Right cardiac atrium (tissue), 5 donors: ENCODE measurements at regions not wholly inside any gene's neighbourhood (a gene's known extent, or its start where the extent isn't known, plus 50 kb on each side); places are given as distances from the start of the nearest gene placed in this dataset.
A peak's percentile ranks its signal among the peaks of the same experiment; 100 is the strongest.

Source experiments
- ATAC-seq, 2 donors: fragments of 200-7000 bp; cut with Tn5 transposase; one replicate each; pipeline versions ENCODE4 v1.8.0 to v1.9.1; 2020; ENCODE audit warnings: moderate library complexity in 2 of 2, mild to moderate bottlenecking in 1 of 2
- DNase-seq, 3 donors: peaks; one replicate each; pipeline ENCODE4 v3.0.0-alpha.2; 2020
- H3K27ac ChIP-seq: one replicate; pipeline ENCODE4 v1.5.1; 2013; ENCODE audit warnings: mild to moderate bottlenecking, low read length, control low read depth, moderate library complexity
- H3K27me3 ChIP-seq: one replicate; pipeline ENCODE4 v1.6.1; 2013; ENCODE audit not compliant: control insufficient read depth, insufficient read depth
- H3K4me1 ChIP-seq: one replicate; pipeline ENCODE4 v1.6.1; 2013; ENCODE audit warnings: low read length; ENCODE audit not compliant: control insufficient read depth, insufficient read depth
- H3K4me3 ChIP-seq: one replicate; pipeline ENCODE4 v1.5.1; 2013; ENCODE audit warnings: low read length, control low read depth
- H3K9me3 ChIP-seq: one replicate; pipeline ENCODE4 v1.6.1; 2013; ENCODE audit warnings: low read length; ENCODE audit not compliant: control insufficient read depth
- WGBS: extraction: QIAGEN DNeasy Blood & Tissue Kit; methylation state at CpG from one replicate; pipeline ENCODE4 v1.1.7; 2013; 5-methylcytosine and 5-hydroxymethylcytosine counted together
- intact Hi-C, 4 donors: fragments of 100-400 bp; cut with DNase I; formaldehyde crosslinking; loops; one replicate each; pipeline versions ENCODE4 v1.11.0 to v1.14.0; 2022 to 2023
- donor health status: healthy with polysubstance abuse.
- donor health status: DM: no; HTN: yes; CAD: no.
- donor health status: DM: no; HTN: no; CAD: no.
- donor health status: DM: no; HTN: yes; CAD: no; lungs with severe emphysema.
- donor health status: DM: yes; HTN: yes; CAD: no.

DNA sequence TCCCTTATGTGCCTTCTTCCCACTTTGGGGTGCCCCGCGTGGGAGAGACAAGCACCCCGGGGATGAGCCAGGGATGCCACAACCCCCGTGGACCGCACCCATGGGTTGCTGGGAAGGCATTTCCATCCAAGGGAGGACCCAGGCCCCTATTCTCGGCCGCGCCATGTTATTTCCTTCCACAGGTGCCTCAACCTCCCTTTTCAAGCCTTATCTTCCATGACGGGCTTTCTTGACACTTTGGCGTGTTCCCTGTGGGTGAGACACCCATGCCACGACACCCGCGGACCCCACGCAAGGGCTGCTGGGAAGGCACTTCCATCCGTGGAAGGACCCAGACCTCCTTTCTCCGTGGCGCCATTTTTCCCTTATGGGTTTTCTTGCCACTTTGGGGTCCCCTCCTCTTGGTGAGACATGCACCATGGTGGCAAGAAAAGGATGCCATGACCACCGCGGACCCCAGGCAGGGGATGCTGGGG is 269.2 kb downstream of the ALG10 start:
- H3K27me3 ChIP-seq = no peaks in the 10 kb centered on the region
- WGBS = 82% methylated on average over 19 of the region's 19 CpGs
- DNase-seq = peak in 2 of 3 donors; percentile 18 to 22
- no peak overlapping the region for H3K27ac ChIP-seq
- no peaks in the 10 kb centered on the region for H3K4me1 ChIP-seq
- ATAC-seq = no peak
- H3K4me3 ChIP-seq = no peak overlapping the region
- no peaks in the 10 kb centered on the region for H3K9me3 ChIP-seq
- intact Hi-C loops = no loop called here

- DNase-seq (peak in 2 of 3 donors; percentile 2 to 38), ATAC-seq (no peak)
- intact Hi-C loops = no loop called here
- H3K4me3 ChIP-seq = no peak overlapping the region
- 76% methylated on average over 34 of the region's 34 CpGs for WGBS
- no peak overlapping the region for H3K27ac ChIP-seq
- H3K4me1 ChIP-seq = no peaks in the 10 kb centered on the region
- no peaks in the 10 kb centered on the region for H3K27me3 ChIP-seq
- H3K9me3 ChIP-seq = no peaks in the 10 kb centered on the region
These were observed 270.7 kb downstream of the ALG10 start for GRCh38 chr12:34292736-34293625.

GRCh38 chr12:34294137-34294536 is 271.8 kb downstream of the ALG10 start:
- no peak overlapping the region for H3K4me3 ChIP-seq
- H3K27ac ChIP-seq = no peak overlapping the region
- no peaks in the 10 kb centered on the region for H3K27me3 ChIP-seq
- intact Hi-C loops = no loop called here
- no peaks in the 10 kb centered on the region for H3K4me1 ChIP-seq
- WGBS = 75% methylated on average over 13 of the region's 13 CpGs
- DNase-seq (peak in 2 of 3 donors; percentile 3 to 27), ATAC-seq (no peak)
- no peaks in the 10 kb centered on the region for H3K9me3 ChIP-seq

GRCh38 chr12:34294671-34295365 is 272.5 kb downstream of the ALG10 start:
- intact Hi-C loops = no loop called here
- no peak for ATAC-seq
- Histone ChIP-seq H3K27me3 (no peaks in the 10 kb centered on the region), H3K27ac (no peak overlapping the region), H3K4me1 (no peaks in the 10 kb centered on the region), H3K9me3 (no peaks in the 10 kb centered on the region), H3K4me3 (no peak overlapping the region)
- WGBS = 83% methylated on average over 23 of the region's 23 CpGs
- DNase-seq = peak; percentile 5 to 47 (median 37)

GRCh38 chr12:34295366-34296142 is 273.3 kb downstream of the ALG10 start:
- intact Hi-C loops = no loop called here
- peak in 2 of 3 donors; percentile 1 to 9 for DNase-seq
- 78% methylated on average over 31 of the region's 31 CpGs for WGBS
- H3K4me1 ChIP-seq = no peaks in the 10 kb centered on the region
- no peaks in the 10 kb centered on the region for H3K9me3 ChIP-seq
- H3K4me3 ChIP-seq = no peak overlapping the region
- no peaks in the 10 kb centered on the region for H3K27me3 ChIP-seq
- no peak overlapping the region for H3K27ac ChIP-seq
- ATAC-seq = no peak

GRCh38 chr12:34296143-34297041 is 274.1 kb downstream of the ALG10 start:
- H3K27ac ChIP-seq = no peak overlapping the region
- no peaks in the 10 kb centered on the region for H3K4me1 ChIP-seq
- intact Hi-C loops = no loop called here
- H3K9me3 ChIP-seq = no peaks in the 10 kb centered on the region
- H3K27me3 ChIP-seq = no peaks in the 10 kb centered on the region
- peak; percentile 3 to 40 (median 20) for DNase-seq
- WGBS = 71% methylated on average over 30 of the region's 30 CpGs
- no peak overlapping the region for H3K4me3 ChIP-seq
- no peak for ATAC-seq

GRCh38 chr12:34297126-34297789 is 275.0 kb downstream of the ALG10 start:
- Histone ChIP-seq H3K4me1 (no peaks in the 10 kb centered on the region), H3K27me3 (no peaks in the 10 kb centered on the region), H3K27ac (no peak overlapping the region), H3K9me3 (no peaks in the 10 kb centered on the region), H3K4me3 (no peak overlapping the region)
- no peak for ATAC-seq
- intact Hi-C loops = no loop called here
- peak in 2 of 3 donors; percentile 2 to 17 for DNase-seq
- 61% methylated on average over 18 of the region's 18 CpGs for WGBS

DNA sequence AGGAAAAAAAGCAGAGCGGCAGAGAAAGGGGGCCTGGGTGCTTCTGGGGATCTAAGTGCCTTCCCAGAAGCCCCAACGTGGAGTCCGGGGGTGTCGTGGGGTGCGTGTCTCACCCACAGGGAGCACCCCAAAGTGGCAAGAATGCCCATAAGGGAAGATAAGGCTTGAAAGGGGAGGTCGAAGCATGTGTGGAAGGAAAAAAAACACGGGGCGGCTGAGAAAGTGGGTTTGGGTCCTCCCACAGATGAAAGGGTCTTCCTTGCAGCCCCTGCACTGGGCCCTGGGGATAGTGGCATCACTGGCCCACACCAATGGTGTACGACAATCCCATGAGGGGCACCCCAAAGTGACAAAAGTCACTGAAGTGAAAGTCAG is 275.5 kb downstream of the ALG10 start:
- no peaks in the 10 kb centered on the region for H3K9me3 ChIP-seq
- DNase-seq (peak in 1 of 3 donors; percentile 17), ATAC-seq (no peak)
- H3K27me3 ChIP-seq = no peaks in the 10 kb centered on the region
- H3K4me3 ChIP-seq = no peak overlapping the region
- no peak overlapping the region for H3K27ac ChIP-seq
- H3K4me1 ChIP-seq = no peaks in the 10 kb centered on the region
- intact Hi-C loops = no loop called here
- WGBS = 65% methylated on average over 9 of the region's 9 CpGs

- DNase-seq = peak in 2 of 3 donors; percentile 3 to 25
- WGBS = 78% methylated on average over 28 of the region's 28 CpGs
- no peaks in the 10 kb centered on the region for H3K4me1 ChIP-seq
- no peaks in the 10 kb centered on the region for H3K27me3 ChIP-seq
- no peak overlapping the region for H3K27ac ChIP-seq
- intact Hi-C loops = no loop called here
- ATAC-seq = no peak
- H3K9me3 ChIP-seq = no peaks in the 10 kb centered on the region
- no peak overlapping the region for H3K4me3 ChIP-seq
These were observed 276.1 kb downstream of the ALG10 start for GRCh38 chr12:34298176-34298970.
